ENCODE measurements at regions not wholly inside any gene's neighbourhood (a gene's known extent, or its start where the extent isn't known, plus 50 kb on each side); places are given as distances from the start of the nearest gene placed in this dataset.

GRCh38 chr5:173554989-173555705 is 61.3 kb downstream of the BOD1 start (continued):
- TF ChIP-seq MAX (IDR thresholded peaks at IDR 0.05) (no peak), CTCF (IDR thresholded peaks at IDR 0.05 in 2 of 3, conservative IDR thresholded peaks at IDR 0.05 in 1 of 3; ENCODE audit: borderline replicate concordance in 1 of 3, insufficient read depth in 1 of 3, low read depth in 2 of 3, low read length in 2 of 3) (no peak)

- no peak overlapping the region for H3K9ac ChIP-seq (ENCODE audit: low read length)
- POLR2A ChIA-PET = no interaction called here
- BruUV-seq (replicated peaks) = no TSS peak
- DNase-seq (ENCODE audit: low read depth, low spot score) = no peak
- H3K27ac ChIP-seq (ENCODE audit: low read depth, low read length) = no peak overlapping the region
- ATAC-seq = no peak
- intact Hi-C loops (cut with micrococcal nuclease) = no loop called here
- RAD21 ChIA-PET (ENCODE audit: low non-redundant PET in 1 of 2, low total read pairs in 2 of 2, uncharacterized antibody in 2 of 2, unreplicated experiment in 2 of 2) = no interaction called here
- no peaks in the 10 kb centered on the region for H3K9me3 ChIP-seq (ENCODE audit: control insufficient read depth in 1 of 2, insufficient read depth in 1 of 2, low read depth in 1 of 2, low read length in 2 of 2)
- no peak overlapping the region for H2AFZ ChIP-seq (ENCODE audit: low read depth, low read length, poor library complexity, severe bottlenecking)
- no peaks in the 10 kb centered on the region for H3K4me1 ChIP-seq (ENCODE audit: control insufficient read depth in 1 of 2, insufficient read depth in 2 of 2, low read length in 2 of 2)
- no peak overlapping the region for H3K4me3 ChIP-seq (replicated peaks in 1 of 2; ENCODE audit: low read depth in 1 of 2, low read length in 2 of 2)
- H3K4me2 ChIP-seq (ENCODE audit: low read length) = no peak overlapping the region
- no peaks in the 10 kb centered on the region for H4K20me1 ChIP-seq (ENCODE audit: insufficient read depth)
- H3K9me2 ChIP-seq (ENCODE audit: insufficient read depth) = no peaks in the 10 kb centered on the region
- no peaks in the 10 kb centered on the region for H3K27me3 ChIP-seq (ENCODE audit: insufficient read depth, low read length)
- CTCF ChIA-PET = interaction anchor here (1.0 kb wide), 1 partner anchor 19 kb away, joined by 4 read pairs; no protein-coding TSS in a partner anchor
- no peaks in the 10 kb centered on the region for H3K79me2 ChIP-seq (ENCODE audit: insufficient read depth, low read length)
- no peaks in the 10 kb centered on the region for H3K36me3 ChIP-seq (ENCODE audit: control insufficient read depth in 1 of 2, insufficient read depth in 2 of 2, low read length in 2 of 2)
- TF ChIP-seq JUND (IDR thresholded peaks at IDR 0.05) (no peak), POLR2AphosphoS5 (IDR thresholded peaks at IDR 0.05; ENCODE audit: low read depth, low read length) (no peak), CTCF (IDR thresholded peaks at IDR 0.05 in 2 of 3, conservative IDR thresholded peaks at IDR 0.05 in 1 of 3; ENCODE audit: borderline replicate concordance in 1 of 3, insufficient read depth in 1 of 3, low read depth in 2 of 3, low read length in 2 of 3) (no peak), YY1 (IDR thresholded peaks at IDR 0.05; ENCODE audit: extremely low read depth, insufficient replicate concordance, low read depth, low read length) (no peak), SRF (IDR thresholded peaks at IDR 0.05; ENCODE audit: low read depth) (no peak), EZH2phosphoT487 (IDR thresholded peaks at IDR 0.05; ENCODE audit: borderline replicate concordance) (no peak), EGR1 (IDR thresholded peaks at IDR 0.05; ENCODE audit: low read depth) (no peak), REST (IDR thresholded peaks at IDR 0.05; ENCODE audit: low read depth) (no peak), ATF3 (IDR thresholded peaks at IDR 0.05) (no peak), MAX (IDR thresholded peaks at IDR 0.05) (no peak), ELF1 (IDR thresholded peaks at IDR 0.05; ENCODE audit: borderline replicate concordance, low read depth) (no peak), EZH2 (IDR thresholded peaks at IDR 0.05) (no peak), POLR2A (IDR thresholded peaks at IDR 0.05; ENCODE audit: borderline replicate concordance, extremely low read depth, insufficient read depth, insufficient read length) (no peak)
Measured at GRCh38 chr5:173554038-173554955, 62.2 kb downstream of the BOD1 start.

Data from HCT116 (cell line).